HEK293 (cell line): ENCODE measurements at regions not wholly inside any gene's neighbourhood (a gene's known extent, or its start where the extent isn't known, plus 50 kb on each side); places are given as distances from the start of the nearest gene placed in this dataset.

ENCODE experiments used
- CTCF ChIA-PET: fragments of 350-600 bp; formaldehyde crosslinking; extraction: SDS; loops from one replicate; lab custom pipeline; 2021; ENCODE audit warnings: antibody characterized with exemption; lab: Yijun Ruan, JAX
- POLR2A ChIA-PET: fragments of 300-600 bp; formaldehyde crosslinking; extraction: SDS; loops from one replicate; lab custom pipeline; 2020; ENCODE audit warnings: antibody characterized with exemption, inconsistent platforms; lab: Yijun Ruan, JAX
- H3K27ac ChIP-seq: fragments of 200-500 bp; sonication (Bioruptor generic); 2 replicates; pipeline ENCODE4 v1.5.1; 2014; ENCODE audit warnings: low read depth, low read length, control low read depth, inconsistent platforms; ENCODE audit errors: extremely low read depth
- H3K36me3 ChIP-seq, 2 experiments: fragments of 200-500 bp in 1 of 2; sonication (Bioruptor generic) in 1 of 2; 1 replicate in 1 of 2; 2 replicates in 1 of 2; pipeline ENCODE4 v1.5.1; 2014 to 2017; ENCODE audit warnings: inconsistent platforms in 2 of 2, low read length in 2 of 2; ENCODE audit not compliant: control insufficient read depth in 2 of 2, insufficient read depth in 1 of 2
- H3K4me1 ChIP-seq: fragments of 200-500 bp; sonication (Bioruptor generic); 2 replicates; pipeline ENCODE4 v1.5.1; 2014; ENCODE audit warnings: mild to moderate bottlenecking, low read length, inconsistent platforms; ENCODE audit not compliant: control insufficient read depth, insufficient read depth
- H3K4me3 ChIP-seq: 2 replicates; pipeline ENCODE4 v1.5.1; 2011; ENCODE audit warnings: low read depth, mild to moderate bottlenecking, control low read depth, low read length, moderate library complexity
- H3K9me3 ChIP-seq: fragments of 200-500 bp; sonication (Bioruptor generic); 2 replicates; pipeline ENCODE4 v1.5.1; 2014; ENCODE audit warnings: low read depth, low read length, inconsistent platforms; ENCODE audit not compliant: control insufficient read depth, insufficient read depth
- BCL11A ChIP-seq: fragments of 450-650 bp; formaldehyde crosslinking; IDR thresholded peaks from 2 replicates; pipeline ENCODE4 v1.5.1; 2016; ENCODE audit warnings: low read depth, missing biosample characterization, missing genetic modification characterization
- EGR2 ChIP-seq: fragments of 450-650 bp; formaldehyde crosslinking; IDR thresholded peaks from 2 replicates; pipeline ENCODE4 v1.5.1; 2016; ENCODE audit warnings: low read depth, missing biosample characterization, missing genetic modification characterization
- ELK4 ChIP-seq: IDR thresholded peaks from 2 replicates; pipeline ENCODE4 v1.6.1; 2011; ENCODE audit warnings: mild to moderate bottlenecking, low read depth, low read length, borderline replicate concordance
- GFI1B ChIP-seq: fragments of 450-650 bp; formaldehyde crosslinking; IDR thresholded peaks from 2 replicates; pipeline ENCODE4 v1.5.1; 2016; ENCODE audit warnings: missing biosample characterization, missing genetic modification characterization
- KLF7 ChIP-seq: fragments of 450-650 bp; formaldehyde crosslinking; IDR thresholded peaks from 2 replicates; pipeline ENCODE4 v1.5.1; 2016; ENCODE audit warnings: missing biosample characterization, missing genetic modification characterization, borderline replicate concordance
- PRDM1 ChIP-seq: fragments of 450-650 bp; formaldehyde crosslinking; IDR thresholded peaks from 2 replicates; pipeline ENCODE4; 2016; ENCODE audit warnings: missing biosample characterization, missing genetic modification characterization
- PRDM6 ChIP-seq: fragments of 450-650 bp; formaldehyde crosslinking; IDR thresholded peaks from 2 replicates; pipeline ENCODE4 v1.5.1; 2017; ENCODE audit warnings: missing biosample characterization, missing genetic modification characterization
- SCRT1 ChIP-seq: fragments of 450-650 bp; formaldehyde crosslinking; IDR thresholded peaks from 2 replicates; pipeline ENCODE4 v1.5.1; 2016; ENCODE audit warnings: missing biosample characterization, missing genetic modification characterization, borderline replicate concordance
- SP7 ChIP-seq: fragments of 450-650 bp; formaldehyde crosslinking; IDR thresholded peaks from 2 replicates; pipeline ENCODE4 v1.5.1; 2016; ENCODE audit warnings: missing biosample characterization, missing genetic modification characterization
- ZBTB8A ChIP-seq: fragments of 450-650 bp; formaldehyde crosslinking; IDR thresholded peaks from 2 replicates; pipeline ENCODE4 v1.5.1; 2016; ENCODE audit warnings: missing biosample characterization, missing genetic modification characterization
- ZIC2 ChIP-seq: fragments of 450-650 bp; formaldehyde crosslinking; IDR thresholded peaks from 2 replicates; pipeline ENCODE4 v1.5.1; 2016; ENCODE audit warnings: missing biosample characterization, missing genetic modification characterization
- ZNF10 ChIP-seq: fragments of 450-650 bp; formaldehyde crosslinking; IDR thresholded peaks from 2 replicates; pipeline ENCODE4 v1.5.1; 2017; ENCODE audit warnings: missing biosample characterization, missing genetic modification characterization
- ZNF19 ChIP-seq: fragments of 450-650 bp; formaldehyde crosslinking; IDR thresholded peaks from 2 replicates; pipeline ENCODE4; 2016; ENCODE audit warnings: missing biosample characterization, missing genetic modification characterization, low read depth
- ZNF248 ChIP-seq: fragments of 450-650 bp; formaldehyde crosslinking; IDR thresholded peaks from 2 replicates; pipeline ENCODE4 v1.5.1; 2017; ENCODE audit warnings: missing biosample characterization, missing genetic modification characterization
- ZNF26 ChIP-seq: fragments of 450-650 bp; formaldehyde crosslinking; IDR thresholded peaks from 2 replicates; pipeline ENCODE4 v1.5.1; 2016; ENCODE audit warnings: missing biosample characterization, missing genetic modification characterization
- ZNF311 ChIP-seq: fragments of 450-650 bp; formaldehyde crosslinking; IDR thresholded peaks from 2 replicates; pipeline ENCODE4 v1.5.1; 2017; ENCODE audit warnings: missing biosample characterization, missing genetic modification characterization, borderline replicate concordance
- ZNF449 ChIP-seq: fragments of 450-650 bp; formaldehyde crosslinking; IDR thresholded peaks from 2 replicates; pipeline ENCODE4 v1.5.1; 2017; ENCODE audit warnings: missing biosample characterization, mild to moderate bottlenecking, missing genetic modification characterization, moderate library complexity
- ZNF510 ChIP-seq: fragments of 450-650 bp; formaldehyde crosslinking; IDR thresholded peaks from 2 replicates; pipeline ENCODE4 v1.5.1; 2018; ENCODE audit warnings: mild to moderate bottlenecking, missing genetic modification characterization, missing biosample characterization; ENCODE audit not compliant: insufficient replicate concordance
- ZNF513 ChIP-seq: fragments of 450-650 bp; IDR thresholded peaks from 2 replicates; pipeline ENCODE4 v1.5.1; 2018; ENCODE audit warnings: missing biosample characterization, missing genetic modification characterization
- ZNF544 ChIP-seq: fragments of 450-650 bp; formaldehyde crosslinking; IDR thresholded peaks from 2 replicates; pipeline ENCODE4 v1.5.0; 2017; ENCODE audit warnings: missing biosample characterization, missing genetic modification characterization
- ZNF560 ChIP-seq: fragments of 450-650 bp; formaldehyde crosslinking; IDR thresholded peaks from 2 replicates; pipeline ENCODE4 v1.5.1; 2017; ENCODE audit warnings: missing biosample characterization, missing genetic modification characterization, borderline replicate concordance
- ZNF629 ChIP-seq: fragments of 450-650 bp; formaldehyde crosslinking; IDR thresholded peaks from 2 replicates; pipeline ENCODE4 v1.5.1; 2017; ENCODE audit warnings: missing biosample characterization, missing genetic modification characterization
- ZNF701 ChIP-seq: fragments of 450-650 bp; formaldehyde crosslinking; IDR thresholded peaks from 2 replicates; pipeline ENCODE4 v1.5.1; 2016; ENCODE audit warnings: missing biosample characterization, missing genetic modification characterization
- ZNF707 ChIP-seq: fragments of 450-650 bp; formaldehyde crosslinking; IDR thresholded peaks from 2 replicates; pipeline ENCODE4 v1.5.1; 2016; ENCODE audit warnings: missing biosample characterization, missing genetic modification characterization
- ZNF747 ChIP-seq: fragments of 450-650 bp; formaldehyde crosslinking; IDR thresholded peaks from 2 replicates; pipeline ENCODE4 v1.5.1; 2016; ENCODE audit warnings: missing biosample characterization, missing genetic modification characterization
- ZNF785 ChIP-seq: fragments of 450-650 bp; formaldehyde crosslinking; IDR thresholded peaks from 2 replicates; pipeline ENCODE4 v1.5.1; 2016; ENCODE audit warnings: missing biosample characterization, missing genetic modification characterization
- ZXDB ChIP-seq: fragments of 450-650 bp; formaldehyde crosslinking; IDR thresholded peaks from 2 replicates; pipeline ENCODE4 v1.5.1; 2016; ENCODE audit warnings: missing biosample characterization, missing genetic modification characterization

GRCh38 chr6:87806635-87807034 lies 104.6 kb upstream of the AKIRIN2 start (continued):
- TF ChIP-seq PRDM6 (peak; percentile 92), SP7 (tag by site-specific recombination) (peak; percentile 93), ZNF785 (no peak), EGR2 (tag by site-specific recombination) (peak; percentile 36; the same call in 1 of the 2 replicates), SCRT1 (tag by site-specific recombination) (no peak), ZNF510 (tag by site-specific recombination) (no peak), BCL11A (tag by site-specific recombination) (no peak), ZXDB (tag by site-specific recombination) (0 out of 2 replicates have a peak, but pooled peaks have one; percentile 26), ZNF629 (tag by site-specific recombination) (peak; percentile 58; the same call in 1 of the 2 replicates), ZNF701 (tag by site-specific recombination) (no peak), GFI1B (no peak), ELK4 (no peak)

GRCh38 chr6:87806099-87806498 lies 104.1 kb upstream of the AKIRIN2 start:
- Histone ChIP-seq H3K4me1 (peaks cover 7% of the 10 kb centered on the region; the same call in 1 of the 2 replicates), H3K27ac (no peak overlapping the region), H3K4me3 (no peak overlapping the region), H3K9me3 (no peaks in the 10 kb centered on the region), H3K36me3 (no peaks in the 10 kb centered on the region)
- CTCF ChIA-PET: interaction anchor here (1.5 kb wide), 1 partner anchor 26 kb away, joined by 5 read pairs; no protein-coding TSS in a partner anchor
- TF ChIP-seq ZNF449 (tag by site-specific recombination): no peak
- TF ChIP-seq ZNF10 (tag by site-specific recombination): no peak
- TF ChIP-seq ELK4: no peak
- no peak for TF ChIP-seq ZNF19 (tag by site-specific recombination)
- TF ChIP-seq ZBTB8A (tag by site-specific recombination): no peak
- no peak for TF ChIP-seq ZNF513 (tag by site-specific recombination)
- TF ChIP-seq KLF7 (tag by site-specific recombination): no peak
- no peak for TF ChIP-seq ZNF560
- TF ChIP-seq ZNF311 (tag by site-specific recombination): no peak
- TF ChIP-seq ZNF629 (tag by site-specific recombination): no peak
- TF ChIP-seq ZNF707 (tag by site-specific recombination): no peak
- no peak for TF ChIP-seq ZNF248 (tag by site-specific recombination)
- no peak for TF ChIP-seq PRDM1 (tag by site-specific recombination)
- no peak for TF ChIP-seq ZNF747 (tag by site-specific recombination)
- no peak for TF ChIP-seq ZNF26 (tag by site-specific recombination)
- no peak for TF ChIP-seq ZIC2 (tag by site-specific recombination)
- no peak for TF ChIP-seq ZNF544 (tag by site-specific recombination)
- POLR2A ChIA-PET: interaction anchor here (0.6 kb wide), 1 partner anchor 108 kb away, joined by 4 read pairs; no protein-coding TSS in a partner anchor
